HG03159 (cell line): ENCODE measurements at regions not wholly inside any gene's neighbourhood (a gene's known extent, or its start where the extent isn't known, plus 50 kb on each side); places are given as distances from the start of the nearest gene placed in this dataset.
"Not testable (repeated sequence)": the region's sequence is repeated elsewhere in the genome, so short reads cannot be mapped to it uniquely, and the experiment has no call there.

Source experiments
- ATAC-seq: cut with Tn5 transposase; IDR thresholded peaks from one replicate; pipeline ENCODE4 v1.9.1; 2021; ENCODE audit warnings: mild to moderate bottlenecking, moderate library complexity; ENCODE audit not compliant: unreplicated experiment

GRCh38 chr18:34942276-34942675, 98.9 kb upstream of the MAPRE2 start:
- ATAC-seq, result no peak

GRCh38 chr18:34942975-34943374, 98.2 kb upstream of the MAPRE2 start:
- ATAC-seq, result no peak

GRCh38 chr18:34943587-34943986, 97.6 kb upstream of the MAPRE2 start:
- no peak for ATAC-seq

GRCh38 chr18:34947711-34948125, 93.5 kb upstream of the MAPRE2 start:
- no peak for ATAC-seq

- ATAC-seq, result no peak
These were observed 89.4 kb upstream of the MAPRE2 start for GRCh38 chr18:34951625-34952379.

- no peak for ATAC-seq
These were observed 88.0 kb upstream of the MAPRE2 start for GRCh38 chr18:34953212-34953611.

- not testable (repeated sequence) for ATAC-seq
These were observed 85.7 kb upstream of the MAPRE2 start for GRCh38 chr18:34955494-34955893.

- ATAC-seq, result no peak
These were observed 84.5 kb upstream of the MAPRE2 start for GRCh38 chr18:34956663-34957062.

- no peak for ATAC-seq
These were observed 83.9 kb upstream of the MAPRE2 start for GRCh38 chr18:34957119-34957863.

GRCh38 chr18:34957864-34958259, 83.4 kb upstream of the MAPRE2 start:
- no peak for ATAC-seq

GRCh38 chr18:34959211-34959829, 81.9 kb upstream of the MAPRE2 start:
- ATAC-seq, result no peak

GRCh38 chr18:34959989-34960388, 81.2 kb upstream of the MAPRE2 start:
- no peak for ATAC-seq

- no peak for ATAC-seq
These were observed 76.1 kb upstream of the MAPRE2 start for GRCh38 chr18:34965108-34965507.

- no peak for ATAC-seq
These were observed 75.6 kb upstream of the MAPRE2 start for GRCh38 chr18:34965566-34965965.

- no peak for ATAC-seq
These were observed 71.1 kb upstream of the MAPRE2 start for GRCh38 chr18:34970106-34970505.

GRCh38 chr18:34971313-34971712, 69.9 kb upstream of the MAPRE2 start:
- no peak for ATAC-seq

- ATAC-seq, result no peak
These were observed 68.3 kb upstream of the MAPRE2 start for GRCh38 chr18:34972765-34973414.

GRCh38 chr18:34976123-34976522, 65.1 kb upstream of the MAPRE2 start:
- no peak for ATAC-seq

GRCh38 chr18:34976534-34976898, 64.7 kb upstream of the MAPRE2 start:
- no peak for ATAC-seq

- peak; percentile 80 for ATAC-seq
These were observed 64.0 kb upstream of the MAPRE2 start for GRCh38 chr18:34976899-34977837.
